GM21786 (cell line): ENCODE measurements at regions not wholly inside any gene's neighbourhood (a gene's known extent, or its start where the extent isn't known, plus 50 kb on each side); places are given as distances from the start of the nearest gene placed in this dataset.
"Not testable (repeated sequence)": the region's sequence is repeated elsewhere in the genome, so short reads cannot be mapped to it uniquely, and the experiment has no call there.

Source experiments
- ATAC-seq: cut with Tn5 transposase; IDR thresholded peaks from one replicate; pipeline ENCODE4 v1.9.1; 2021; ENCODE audit not compliant: unreplicated experiment

- no peak for ATAC-seq
Measured at GRCh38 chr3:5035113-5035512, 55.9 kb downstream of the BHLHE40 start.

GRCh38 chr3:5035692-5036391 is 56.6 kb downstream of the BHLHE40 start:
- no peak for ATAC-seq

GRCh38 chr3:5036392-5036766 is 57.1 kb downstream of the BHLHE40 start:
- ATAC-seq = no peak

- no peak for ATAC-seq
Measured at GRCh38 chr3:5036858-5037257, 57.6 kb downstream of the BHLHE40 start.

GRCh38 chr3:5039585-5039984 is 60.3 kb downstream of the BHLHE40 start:
- no peak for ATAC-seq

- no peak for ATAC-seq
Measured at GRCh38 chr3:5041315-5041714, 62.1 kb downstream of the BHLHE40 start.

GRCh38 chr3:5045961-5046360 is 66.7 kb downstream of the BHLHE40 start:
- no peak for ATAC-seq

- ATAC-seq = no peak
Measured at GRCh38 chr3:5047764-5048419, 68.7 kb downstream of the BHLHE40 start.

GRCh38 chr3:5051772-5052171 is 70.3 kb upstream of the ARL8B start:
- ATAC-seq = peak; percentile 68

GRCh38 chr3:5052247-5052646 is 69.8 kb upstream of the ARL8B start:
- no peak for ATAC-seq

GRCh38 chr3:5053021-5053831 is 68.9 kb upstream of the ARL8B start:
- no peak for ATAC-seq

- no peak for ATAC-seq
Measured at GRCh38 chr3:5054098-5054497, 68.0 kb upstream of the ARL8B start.

- ATAC-seq = not testable (repeated sequence)
Measured at GRCh38 chr3:5054579-5054978, 67.5 kb upstream of the ARL8B start.

GRCh38 chr3:5055357-5056110 is 66.6 kb upstream of the ARL8B start:
- no peak for ATAC-seq

- ATAC-seq = no peak
Measured at GRCh38 chr3:5056111-5056391, 66.0 kb upstream of the ARL8B start.

GRCh38 chr3:5057272-5057671 is 64.8 kb upstream of the ARL8B start:
- ATAC-seq = no peak

GRCh38 chr3:5057857-5058324 is 64.2 kb upstream of the ARL8B start:
- peak; percentile 93 for ATAC-seq

- ATAC-seq = no peak
Measured at GRCh38 chr3:5058471-5058951, 63.6 kb upstream of the ARL8B start.

GRCh38 chr3:5059782-5060181 is 62.3 kb upstream of the ARL8B start:
- ATAC-seq = no peak

- no peak for ATAC-seq
Measured at GRCh38 chr3:5061218-5061569, 60.9 kb upstream of the ARL8B start.

GRCh38 chr3:5063724-5064123 is 58.4 kb upstream of the ARL8B start:
- no peak for ATAC-seq
